ENCODE measurements at regions not wholly inside any gene's neighbourhood (a gene's known extent, or its start where the extent isn't known, plus 50 kb on each side); places are given as distances from the start of the nearest gene placed in this dataset.
"Not testable (repeated sequence)": the region's sequence is repeated elsewhere in the genome, so short reads cannot be mapped to it uniquely, and the experiment has no call there.

- no peak for DNase-seq
Observed at GRCh38 chr7:53413021-53413420, 377.6 kb downstream of the POM121L12 start.

GRCh38 chr7:53415816-53416215, 380.4 kb downstream of the POM121L12 start:
- DNase-seq, result no peak

- DNase-seq, result no peak
Observed at GRCh38 chr7:53418834-53419482, 383.5 kb downstream of the POM121L12 start.

GRCh38 chr7:53420550-53420949, 385.1 kb downstream of the POM121L12 start:
- no peak for DNase-seq

- no peak for DNase-seq
Observed at GRCh38 chr7:53422291-53422690, 386.9 kb downstream of the POM121L12 start.

GRCh38 chr7:53426145-53426750, 390.8 kb downstream of the POM121L12 start:
- DNase-seq, result no peak

GRCh38 chr7:53428045-53428444, 392.6 kb downstream of the POM121L12 start:
- DNase-seq, result no peak

- DNase-seq, result no peak
Observed at GRCh38 chr7:53431901-53432300, 396.5 kb downstream of the POM121L12 start.

- no peak for DNase-seq
Observed at GRCh38 chr7:53437336-53437735, 401.9 kb downstream of the POM121L12 start.

GRCh38 chr7:53446170-53446569, 410.7 kb downstream of the POM121L12 start:
- DNase-seq, result no peak

GRCh38 chr7:53458636-53459035, 423.2 kb downstream of the POM121L12 start:
- no peak for DNase-seq

- no peak for DNase-seq
Observed at GRCh38 chr7:53466371-53466770, 430.9 kb downstream of the POM121L12 start.

GRCh38 chr7:53470336-53470970, 435.0 kb downstream of the POM121L12 start:
- DNase-seq, result no peak

GRCh38 chr7:53473371-53473770, 437.9 kb downstream of the POM121L12 start:
- DNase-seq, result no peak

GRCh38 chr7:53475776-53476175, 440.3 kb downstream of the POM121L12 start:
- no peak for DNase-seq

- DNase-seq, result no peak
Observed at GRCh38 chr7:53476566-53476965, 441.1 kb downstream of the POM121L12 start.

GRCh38 chr7:53485354-53485753, 449.9 kb downstream of the POM121L12 start:
- DNase-seq, result no peak

GRCh38 chr7:53491051-53491450, 455.6 kb downstream of the POM121L12 start:
- DNase-seq, result no peak

- DNase-seq, result not testable (repeated sequence)
Observed at GRCh38 chr7:53495181-53495580, 459.7 kb downstream of the POM121L12 start.

- no peak for DNase-seq
Observed at GRCh38 chr7:53500076-53500475, 464.6 kb downstream of the POM121L12 start.

- no peak for DNase-seq
Observed at GRCh38 chr7:53504914-53505313, 469.5 kb downstream of the POM121L12 start.

- no peak for DNase-seq
Observed at GRCh38 chr7:53518319-53518718, 482.9 kb downstream of the POM121L12 start.

- no peak for DNase-seq
Observed at GRCh38 chr7:53520841-53521240, 485.4 kb downstream of the POM121L12 start.

- DNase-seq, result no peak
Observed at GRCh38 chr7:53521638-53522184, 486.3 kb downstream of the POM121L12 start.
